Stomach smooth muscle (tissue), 2 donors: ENCODE measurements at regions not wholly inside any gene's neighbourhood (a gene's known extent, or its start where the extent isn't known, plus 50 kb on each side); places are given as distances from the start of the nearest gene placed in this dataset.

Experiments used
- H3K27ac ChIP-seq: one replicate; pipeline ENCODE4 v1.7.0; 2013; ENCODE audit warnings: mild to moderate bottlenecking, low read length, inconsistent platforms
- H3K27me3 ChIP-seq, 2 donors: one replicate each; pipeline ENCODE4 v1.7.0; 2013; ENCODE audit warnings: low read length in 2 of 2; ENCODE audit not compliant: insufficient read depth in 2 of 2, control insufficient read depth in 1 of 2
- H3K36me3 ChIP-seq, 2 donors: one replicate each; pipeline ENCODE4 v1.7.0; 2013; ENCODE audit warnings: low read length in 2 of 2; ENCODE audit not compliant: control insufficient read depth in 2 of 2, insufficient read depth in 2 of 2
- H3K4me1 ChIP-seq: one replicate; pipeline ENCODE4 v1.7.0; 2013; ENCODE audit warnings: low read length; ENCODE audit not compliant: control insufficient read depth, insufficient read depth
- H3K4me3 ChIP-seq, 2 donors: one replicate each; pipeline ENCODE4 v1.7.0; 2013; ENCODE audit warnings: low read length in 2 of 2
- H3K9ac ChIP-seq, 2 donors: one replicate each; pipeline ENCODE4 v1.7.0; 2013; ENCODE audit warnings: low read length in 2 of 2, mild to moderate bottlenecking in 1 of 2
- H3K9me3 ChIP-seq, 2 donors: one replicate each; pipeline ENCODE4 v1.7.0; 2013; ENCODE audit warnings: low read length in 2 of 2; ENCODE audit not compliant: control insufficient read depth in 2 of 2
- donor health status: healthy.
- donor health status: Pancreatic carcinoma.

DNA sequence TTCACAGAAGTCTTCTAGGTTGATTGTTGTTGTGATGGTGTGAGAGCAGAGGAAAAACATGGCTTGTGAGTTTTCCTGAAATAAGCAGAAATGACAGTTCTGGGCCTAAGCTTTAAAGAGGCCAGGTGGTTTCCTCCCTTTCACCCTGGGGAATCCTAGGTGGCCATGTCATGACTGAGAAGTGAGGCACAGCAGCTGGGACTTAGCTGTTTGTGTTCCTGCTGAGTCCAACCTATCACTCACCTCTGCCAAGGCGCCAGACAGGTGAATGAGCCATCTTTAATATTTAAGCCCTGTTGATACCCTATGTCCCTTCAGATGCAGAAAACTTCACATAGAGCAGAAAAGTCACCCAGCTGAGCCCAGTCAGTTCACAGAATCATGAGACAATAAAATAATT, 384.4 kb downstream of the SLC4A3 start:
- H3K27me3 ChIP-seq, result no peaks in the 10 kb centered on the region
- H3K9ac ChIP-seq, result no peak overlapping the region
- no peaks in the 10 kb centered on the region for H3K36me3 ChIP-seq
- no peak overlapping the region for H3K27ac ChIP-seq
- peaks cover 6% of the 10 kb centered on the region in 2 donors for H3K9me3 ChIP-seq
- H3K4me1 ChIP-seq, result no peaks in the 10 kb centered on the region
- H3K4me3 ChIP-seq, result no peak overlapping the region

DNA sequence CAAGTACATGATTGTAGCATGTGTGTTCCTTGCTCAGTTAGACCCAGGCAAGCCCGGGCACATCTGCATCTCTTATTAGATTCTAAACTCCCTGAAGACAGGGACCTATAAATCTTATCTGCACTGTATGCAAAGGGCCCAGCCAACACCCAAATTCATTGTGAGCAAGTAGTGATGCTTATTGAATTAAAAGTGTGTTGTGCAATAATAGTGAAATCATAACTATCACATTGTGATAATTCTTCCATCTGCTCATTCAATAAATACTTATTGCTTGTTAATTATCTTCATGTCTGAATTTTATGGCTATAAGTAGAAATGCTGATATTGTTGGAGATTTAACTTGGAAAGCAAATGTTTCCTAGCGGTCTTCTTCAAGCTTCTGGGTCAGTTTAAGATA, 387.5 kb downstream of the SLC4A3 start:
- H3K9ac ChIP-seq, result no peak overlapping the region
- no peak overlapping the region for H3K27ac ChIP-seq
- H3K9me3 ChIP-seq, result peaks cover 6% of the 10 kb centered on the region in 2 donors
- no peaks in the 10 kb centered on the region for H3K36me3 ChIP-seq
- no peaks in the 10 kb centered on the region for H3K4me1 ChIP-seq
- H3K27me3 ChIP-seq, result no peaks in the 10 kb centered on the region
- no peak overlapping the region for H3K4me3 ChIP-seq

- no peak overlapping the region for H3K27ac ChIP-seq
- H3K27me3 ChIP-seq, result no peaks in the 10 kb centered on the region
- H3K9ac ChIP-seq, result no peak overlapping the region
- H3K4me1 ChIP-seq, result no peaks in the 10 kb centered on the region
- no peaks in the 10 kb centered on the region for H3K36me3 ChIP-seq
- no peak overlapping the region for H3K4me3 ChIP-seq
- H3K9me3 ChIP-seq, result peaks cover 6% of the 10 kb centered on the region in 2 donors
Observed at GRCh38 chr2:220015576-220015975, 388.1 kb downstream of the SLC4A3 start.

GRCh38 chr2:220025207-220025606, 397.8 kb downstream of the SLC4A3 start:
- no peaks in the 10 kb centered on the region for H3K27me3 ChIP-seq
- no peaks in the 10 kb centered on the region for H3K4me1 ChIP-seq
- no peak overlapping the region for H3K27ac ChIP-seq
- no peak overlapping the region for H3K9ac ChIP-seq
- no peaks in the 10 kb centered on the region for H3K36me3 ChIP-seq
- no peak overlapping the region for H3K4me3 ChIP-seq
- H3K9me3 ChIP-seq, result no peaks in the 10 kb centered on the region

GRCh38 chr2:220029013-220029412, 401.6 kb downstream of the SLC4A3 start:
- Histone ChIP-seq H3K27me3 (no peaks in the 10 kb centered on the region), H3K9ac (no peak overlapping the region), H3K4me1 (peaks cover 2% of the 10 kb centered on the region), H3K9me3 (peaks cover 0 to 2% of the 10 kb centered on the region in 2 donors), H3K36me3 (no peaks in the 10 kb centered on the region), H3K4me3 (no peak overlapping the region), H3K27ac (no peak overlapping the region)

DNA sequence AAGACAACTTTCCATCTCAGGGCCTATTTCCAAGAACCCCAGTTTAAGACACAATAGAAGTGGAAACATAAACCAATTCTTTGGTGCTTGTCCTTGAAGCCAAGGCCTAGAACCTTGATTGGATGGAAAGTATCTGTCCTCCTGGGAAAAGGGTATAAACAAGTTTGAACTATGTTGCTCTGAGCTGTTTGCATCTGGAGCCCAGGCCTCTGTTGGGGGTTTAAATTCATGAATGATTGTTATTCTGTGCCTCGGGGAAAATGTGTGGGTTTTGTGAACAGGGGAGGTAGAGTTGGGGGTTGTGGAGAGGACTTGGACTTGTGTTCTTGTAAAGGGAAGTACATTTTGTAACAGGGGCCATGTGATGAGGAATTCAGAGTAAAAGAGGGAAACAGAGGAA, 406.1 kb downstream of the SLC4A3 start:
- Histone ChIP-seq H3K36me3 (no peaks in the 10 kb centered on the region), H3K9me3 (peaks cover 0 to 2% of the 10 kb centered on the region in 2 donors), H3K4me3 (no peak overlapping the region), H3K9ac (no peak overlapping the region), H3K27ac (no peak overlapping the region), H3K27me3 (no peaks in the 10 kb centered on the region), H3K4me1 (peaks cover 4% of the 10 kb centered on the region)

GRCh38 chr2:220034426-220035130, 407.1 kb downstream of the SLC4A3 start:
- Histone ChIP-seq H3K27me3 (no peaks in the 10 kb centered on the region), H3K9ac (no peak overlapping the region), H3K4me3 (no peak overlapping the region), H3K27ac (no peak overlapping the region), H3K36me3 (no peaks in the 10 kb centered on the region), H3K4me1 (peaks cover 4% of the 10 kb centered on the region), H3K9me3 (peaks cover 0 to 2% of the 10 kb centered on the region in 2 donors)

DNA sequence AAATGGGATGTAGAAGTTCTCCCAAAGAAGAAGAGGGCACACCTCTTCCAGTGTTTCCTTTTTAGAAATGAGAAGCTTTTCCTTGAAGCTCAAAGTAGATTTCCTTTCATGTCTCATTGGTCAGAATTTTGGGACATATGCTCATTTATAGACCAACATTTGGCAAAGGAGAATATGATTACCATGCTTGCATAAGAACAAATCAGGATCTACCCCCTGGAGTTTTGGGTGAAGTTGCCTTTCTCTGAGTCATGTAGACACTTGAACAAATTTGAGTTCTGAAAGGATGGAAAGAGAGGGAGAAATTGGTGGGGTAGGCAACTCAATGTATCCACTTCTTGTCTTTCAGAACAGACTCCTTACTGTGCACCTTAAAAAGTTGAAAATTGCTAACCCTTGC, 409.0 kb downstream of the SLC4A3 start:
- peaks cover 0 to 2% of the 10 kb centered on the region in 2 donors for H3K9me3 ChIP-seq

GRCh38 chr2:220040346-220040745, 412.9 kb downstream of the SLC4A3 start:
- Histone ChIP-seq H3K9ac (no peak overlapping the region), H3K27me3 (peaks cover 0 to 2% of the 10 kb centered on the region in 2 donors), H3K9me3 (no peaks in the 10 kb centered on the region), H3K36me3 (no peaks in the 10 kb centered on the region), H3K4me1 (no peaks in the 10 kb centered on the region), H3K27ac (no peak overlapping the region), H3K4me3 (no peak overlapping the region)

More for the DNA sequence above, 409.0 kb downstream of the SLC4A3 start:
- Histone ChIP-seq H3K4me1 (peaks cover 4% of the 10 kb centered on the region), H3K4me3 (no peak overlapping the region), H3K36me3 (no peaks in the 10 kb centered on the region), H3K9ac (no peak overlapping the region), H3K27ac (no peak overlapping the region), H3K27me3 (peaks cover 0 to 2% of the 10 kb centered on the region in 2 donors)

DNA sequence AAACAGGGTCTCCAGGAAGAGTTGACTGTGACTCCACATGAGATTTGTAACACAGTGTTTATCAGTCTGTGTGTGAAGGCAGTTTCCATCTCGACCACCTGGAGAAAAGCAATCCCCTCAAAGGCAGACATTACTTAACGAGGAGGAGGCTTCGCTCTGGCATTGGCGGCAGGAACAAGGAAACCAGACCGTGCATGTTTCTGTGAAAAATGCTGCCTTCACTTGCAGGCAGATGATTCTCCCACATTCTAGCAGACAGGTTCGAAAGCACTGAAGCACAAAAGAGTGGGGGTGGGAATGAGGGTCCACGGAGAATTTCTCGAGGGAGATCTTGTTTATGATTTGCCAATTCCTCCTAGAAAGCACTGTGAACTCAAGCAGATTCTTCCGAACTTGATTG, 414.0 kb downstream of the SLC4A3 start:
- peaks cover 0 to 2% of the 10 kb centered on the region in 2 donors for H3K27me3 ChIP-seq
- no peak overlapping the region for H3K27ac ChIP-seq
- H3K9me3 ChIP-seq, result no peaks in the 10 kb centered on the region
- H3K9ac ChIP-seq, result no peak overlapping the region
- H3K4me1 ChIP-seq, result no peaks in the 10 kb centered on the region
- H3K4me3 ChIP-seq, result no peak overlapping the region
- H3K36me3 ChIP-seq, result no peaks in the 10 kb centered on the region

GRCh38 chr2:220043155-220043989, 415.9 kb downstream of the SLC4A3 start:
- H3K9me3 ChIP-seq, result no peaks in the 10 kb centered on the region
- H3K9ac ChIP-seq, result no peak overlapping the region
- H3K27me3 ChIP-seq, result peaks cover 0 to 2% of the 10 kb centered on the region in 2 donors
- H3K27ac ChIP-seq, result no peak overlapping the region
- no peaks in the 10 kb centered on the region for H3K36me3 ChIP-seq
- no peaks in the 10 kb centered on the region for H3K4me1 ChIP-seq
- no peak overlapping the region for H3K4me3 ChIP-seq
